ENCODE measurements at regions not wholly inside any gene's neighbourhood (a gene's known extent, or its start where the extent isn't known, plus 50 kb on each side); places are given as distances from the start of the nearest gene placed in this dataset.
A peak's percentile ranks its signal among the peaks of the same experiment; 100 is the strongest.

DNA sequence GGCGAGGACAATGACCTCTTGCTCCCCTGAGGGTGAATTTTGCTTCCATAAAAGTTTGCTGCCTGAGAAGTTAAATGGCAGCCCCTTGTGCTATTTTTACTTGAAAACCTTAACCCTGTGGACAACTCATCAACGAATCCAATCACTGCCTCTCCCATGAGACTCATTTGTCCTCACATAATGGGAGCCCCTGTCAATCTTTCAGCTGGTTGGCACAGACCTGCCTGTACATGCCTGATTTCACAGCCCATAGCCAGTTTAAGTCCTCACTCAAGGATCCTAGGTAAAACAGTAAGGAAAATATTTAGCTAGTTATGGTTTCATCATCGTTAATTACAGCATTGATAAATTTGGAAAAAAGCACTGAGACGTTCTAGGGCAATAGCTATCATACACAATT lies 207.4 kb downstream of the NHLRC3 start:
- no peak for DNase-seq

DNA sequence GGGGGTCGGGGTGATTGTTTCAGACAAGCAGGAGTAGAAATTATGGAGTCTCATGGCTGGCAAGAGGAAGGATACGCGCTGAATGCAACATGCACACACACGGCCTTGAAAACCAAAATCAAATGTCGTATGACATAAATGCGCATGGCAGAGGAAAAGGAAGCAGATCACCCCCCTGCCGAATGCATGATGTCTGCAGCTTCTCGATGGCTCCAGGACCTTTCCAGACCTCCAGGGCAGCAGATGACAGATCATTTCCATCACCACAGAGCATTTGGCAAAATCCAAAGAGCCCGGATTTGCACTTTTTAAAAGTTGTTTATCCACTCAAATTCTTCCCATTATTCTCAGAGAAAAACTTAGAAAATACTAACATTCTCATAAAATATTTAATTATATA lies 211.7 kb downstream of the NHLRC3 start:
- no peak for DNase-seq

DNA sequence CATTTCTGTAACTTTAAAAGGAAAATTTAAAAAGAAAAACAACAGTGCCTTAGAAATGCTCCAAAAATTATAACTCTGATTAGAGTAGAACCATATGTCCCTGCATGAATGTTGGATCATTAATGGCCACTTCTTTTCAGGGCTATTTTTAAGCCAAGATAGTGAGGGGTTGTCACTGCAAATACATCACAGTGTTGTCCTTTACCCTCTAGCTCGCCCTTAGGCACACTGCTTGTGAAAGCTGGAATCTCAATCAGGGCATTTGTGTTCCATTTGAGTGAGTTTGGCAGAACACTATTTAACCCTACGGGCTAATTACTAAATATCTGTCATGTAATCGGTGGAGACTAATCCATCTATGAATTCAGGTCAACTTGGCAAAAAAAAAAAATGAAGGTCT lies 212.2 kb downstream of the NHLRC3 start:
- DNase-seq = no peak

DNA sequence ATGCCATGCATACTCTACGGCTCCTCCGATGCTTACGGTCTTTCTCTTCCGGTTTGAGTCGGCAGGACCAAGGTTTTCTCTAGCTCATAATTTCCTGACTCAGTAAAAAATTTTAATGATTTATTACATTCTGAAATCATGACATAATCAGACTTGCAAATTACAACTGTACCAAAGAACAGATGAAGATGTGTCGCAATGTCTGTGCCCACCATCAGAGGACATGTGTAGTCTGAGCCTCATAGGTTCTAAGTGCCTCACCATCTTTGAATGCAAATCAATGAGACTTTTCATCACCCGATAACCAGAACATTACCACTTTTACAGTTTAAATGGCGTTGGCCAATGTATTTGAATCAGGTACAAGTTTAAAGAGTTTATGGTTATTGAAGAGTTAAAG lies 213.1 kb downstream of the NHLRC3 start:
- no peak for DNase-seq

DNA sequence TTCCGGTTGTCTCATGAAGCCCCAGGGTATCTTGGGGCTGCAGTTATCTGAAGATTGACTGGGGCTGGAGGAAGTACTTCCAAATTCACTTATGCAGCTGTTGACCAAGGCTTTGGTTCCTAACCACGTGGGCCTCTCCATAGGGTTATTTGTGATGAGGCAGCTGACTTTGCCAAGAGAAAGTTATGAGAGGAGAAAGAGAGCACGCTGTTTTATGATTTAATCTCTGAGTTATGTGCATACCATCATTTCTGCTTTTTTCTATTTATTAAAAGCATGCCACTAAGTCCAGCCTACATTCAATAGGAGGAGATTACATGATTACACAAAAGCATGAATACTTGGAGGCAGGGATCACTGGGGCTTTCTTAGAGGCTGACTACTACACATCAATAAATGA lies 215.5 kb downstream of the NHLRC3 start:
- DNase-seq = no peak

DNA sequence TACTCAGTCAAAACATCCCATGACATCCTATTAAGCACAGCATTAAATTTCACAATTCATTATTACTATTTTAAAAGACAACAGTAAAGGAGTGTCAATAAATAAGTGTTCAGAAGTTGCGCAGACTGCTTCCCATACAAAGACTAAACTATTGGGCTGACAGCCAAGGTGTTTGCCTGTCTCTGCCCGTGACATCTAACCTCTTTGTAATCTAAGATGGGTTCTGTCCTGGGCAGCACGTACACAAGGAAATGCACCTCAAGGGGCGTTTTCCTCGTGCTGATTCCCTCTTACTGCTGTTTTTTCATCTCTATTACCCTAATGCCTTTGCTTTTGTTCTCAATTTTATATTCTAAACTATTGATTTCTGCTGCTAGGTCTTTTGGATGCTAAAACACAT lies 216.3 kb downstream of the NHLRC3 start:
- no peak for DNase-seq

DNA sequence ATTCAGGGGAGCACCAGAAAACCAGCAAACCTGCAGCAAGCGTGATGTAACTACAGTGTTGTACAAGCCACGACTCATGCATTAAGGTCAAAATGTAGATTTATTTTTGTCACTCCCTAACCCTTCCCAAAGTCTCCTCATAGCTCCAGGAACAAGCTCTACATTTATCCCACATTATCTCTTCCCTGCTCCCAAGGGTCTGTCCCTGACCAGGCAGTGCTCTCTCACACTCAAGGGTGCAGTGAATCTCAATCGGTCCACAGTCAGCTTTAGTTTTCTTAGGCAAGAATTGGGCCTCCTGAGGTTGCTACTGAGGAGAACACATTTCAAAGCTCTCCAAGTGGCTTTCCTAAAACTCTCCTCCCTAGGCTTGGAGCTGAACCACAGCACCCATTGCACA lies 219.4 kb downstream of the NHLRC3 start:
- no peak for DNase-seq

DNA sequence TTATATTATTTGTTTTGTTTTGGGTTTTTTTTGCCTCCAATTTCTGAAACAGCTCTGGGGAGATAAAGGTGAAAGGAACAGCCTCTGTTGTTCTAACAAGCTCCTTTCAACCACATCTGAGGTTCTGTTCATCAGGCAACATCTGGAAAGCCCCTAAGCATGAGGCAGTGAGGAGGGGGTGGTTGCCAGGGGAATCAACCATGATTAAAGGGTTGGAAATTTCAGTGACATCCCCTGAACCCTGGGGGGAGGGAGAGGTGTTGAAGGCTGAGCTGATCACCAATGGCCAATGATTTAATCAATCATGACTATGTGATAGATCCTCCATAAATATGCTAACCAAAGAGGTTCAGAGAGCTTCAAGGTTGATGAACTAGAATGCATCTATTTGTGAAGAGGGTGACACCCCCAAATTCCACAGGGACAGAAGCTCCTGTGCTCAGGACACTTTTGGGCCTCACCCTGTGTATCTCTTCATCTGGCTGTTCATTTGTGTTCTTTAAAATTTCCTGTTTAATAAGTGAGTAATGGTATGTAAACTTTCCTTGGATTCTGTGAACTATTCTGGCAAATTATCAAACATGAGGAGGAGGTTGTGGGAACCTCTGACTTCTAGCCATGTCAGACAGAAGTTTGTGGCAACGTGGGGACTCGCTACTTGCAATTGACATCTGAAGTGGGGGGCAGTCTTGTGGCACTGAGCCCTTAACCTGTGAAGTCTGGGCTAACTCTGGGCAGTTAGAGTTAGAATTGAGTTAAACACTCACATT lies 221.3 kb downstream of the NHLRC3 start:
- no peak for DNase-seq

DNA sequence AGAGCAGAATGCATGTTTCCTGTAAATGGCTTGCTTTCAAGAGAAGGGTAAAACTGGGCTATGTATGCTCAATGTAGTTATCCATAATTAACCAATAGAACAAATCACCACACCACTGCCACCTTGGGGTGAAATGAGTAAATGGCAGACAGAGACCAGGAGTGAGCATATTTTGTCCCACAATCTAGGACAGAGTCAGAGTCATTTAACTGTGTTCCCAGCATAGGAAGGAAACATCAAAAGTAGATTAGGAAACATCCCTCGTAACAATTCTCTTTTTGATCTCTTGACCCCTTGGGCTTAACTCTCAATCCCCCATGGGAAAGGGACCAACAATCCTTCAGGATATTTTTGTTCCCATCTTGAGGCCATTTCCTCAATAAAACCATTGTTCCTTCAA lies 224.8 kb downstream of the NHLRC3 start:
- peak; percentile 1 for DNase-seq

DNA sequence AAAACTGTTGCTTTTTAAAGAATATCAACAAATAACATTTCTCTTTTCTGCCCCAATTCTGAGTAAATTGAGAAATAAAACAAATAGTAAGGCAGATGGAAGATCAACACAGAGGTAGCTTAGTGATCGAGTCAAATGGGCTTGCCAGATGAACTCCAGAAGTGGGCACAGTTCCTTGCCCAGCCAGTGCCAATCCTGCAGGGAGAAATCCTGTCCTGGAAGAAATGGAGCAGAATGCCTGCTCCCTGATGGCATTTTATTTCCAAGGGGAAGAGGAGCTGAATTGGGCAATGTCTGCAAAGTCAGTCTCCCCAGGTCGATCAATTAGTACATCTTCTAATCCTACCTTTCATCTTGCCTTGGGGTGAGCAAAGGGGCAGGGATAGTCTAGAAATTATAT lies 225.3 kb downstream of the NHLRC3 start:
- no peak for DNase-seq

DNA sequence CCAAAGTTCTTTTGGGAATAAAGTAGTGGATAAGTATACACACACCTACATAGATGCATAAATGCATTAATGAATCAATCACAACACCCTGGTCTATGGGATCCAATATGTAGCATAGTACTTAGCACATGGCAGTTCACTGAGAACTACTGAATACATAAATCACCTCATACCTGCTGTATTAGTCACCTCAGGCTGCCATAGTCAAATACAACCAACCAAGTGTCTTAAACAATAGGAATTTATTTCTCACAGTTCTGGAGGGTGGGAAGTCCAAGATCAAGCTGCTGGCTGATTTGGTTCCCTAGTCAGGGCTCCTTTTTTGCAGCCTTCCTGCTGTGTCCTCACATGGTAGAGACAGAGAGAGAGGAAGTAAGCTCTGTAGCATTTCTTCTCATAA lies 228.2 kb downstream of the NHLRC3 start:
- DNase-seq = no peak

DNA sequence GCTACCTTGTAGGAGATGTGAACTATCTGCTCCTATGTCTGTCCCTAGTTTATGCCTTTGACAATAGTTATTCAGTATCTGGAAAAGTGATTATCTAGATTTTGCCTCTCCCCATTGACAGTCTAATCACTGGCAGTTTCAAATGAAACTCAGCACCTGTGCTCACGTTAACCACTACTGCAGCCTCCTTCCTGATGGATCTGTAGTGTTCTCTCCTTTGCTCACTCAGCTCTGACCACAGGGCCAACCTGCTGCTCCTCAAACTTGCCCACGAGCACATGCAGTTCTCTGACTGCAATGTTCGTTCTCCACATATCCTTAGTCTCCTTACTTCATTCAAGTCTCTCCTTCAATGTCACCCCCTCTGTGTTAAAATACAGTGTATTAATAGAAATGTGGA lies 230.1 kb downstream of the NHLRC3 start:
- no peak for DNase-seq

DNA sequence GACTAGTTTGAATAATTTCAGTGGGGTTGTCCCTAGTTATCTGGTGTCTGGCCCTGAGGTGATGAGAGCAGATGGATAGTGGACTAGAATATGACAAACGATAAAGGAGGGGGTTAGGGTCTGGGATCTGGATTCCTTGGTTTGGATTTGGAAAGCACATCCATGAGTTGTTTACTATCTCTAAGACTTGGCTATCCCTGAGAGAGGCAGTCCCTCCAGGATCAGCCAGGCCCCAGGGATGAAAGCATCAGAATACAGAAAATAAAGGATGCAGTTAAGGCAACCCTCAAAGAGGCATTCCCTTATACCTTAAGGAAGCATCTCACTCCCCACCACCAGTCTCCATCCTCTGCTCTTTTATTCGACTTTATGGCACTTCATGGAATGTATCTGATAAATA lies 230.7 kb downstream of the NHLRC3 start:
- no peak for DNase-seq

DNA sequence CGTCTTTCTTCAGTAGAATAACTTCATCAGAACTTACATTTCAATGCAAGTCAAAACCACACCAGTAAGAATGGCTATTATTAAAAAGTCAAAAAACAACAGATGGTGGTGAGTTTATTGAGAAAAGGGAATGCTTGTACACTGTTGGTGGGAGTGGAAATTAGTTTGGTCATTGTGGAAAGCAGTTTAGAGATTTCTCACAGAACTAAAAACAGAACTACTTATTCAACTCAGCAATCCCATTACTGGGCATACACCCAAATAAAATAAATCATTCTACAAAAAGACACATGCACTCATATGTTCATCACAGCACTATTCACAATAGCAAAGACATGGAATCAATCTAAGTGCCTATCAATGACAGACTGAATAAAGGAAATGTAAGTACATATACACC lies 231.2 kb downstream of the NHLRC3 start:
- no peak for DNase-seq

DNA sequence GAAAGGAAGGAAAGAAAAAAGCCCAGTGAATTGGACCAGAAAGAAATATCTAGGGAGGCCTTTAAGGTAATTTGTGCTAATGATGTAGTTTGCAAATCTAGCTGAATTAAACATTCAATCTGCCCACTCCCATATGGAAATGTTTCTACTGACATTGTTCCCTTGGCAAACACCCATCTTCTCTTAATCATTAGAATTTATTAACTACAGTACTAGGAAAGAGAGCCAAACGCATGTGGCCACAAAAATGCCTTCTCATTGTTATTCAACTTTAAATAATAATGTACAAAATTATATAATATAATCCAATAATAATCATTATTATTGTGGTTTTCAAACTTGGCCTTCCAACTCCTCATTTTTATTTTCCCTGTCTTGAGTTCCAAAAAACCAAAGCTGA lies 234.7 kb downstream of the NHLRC3 start:
- no peak for DNase-seq

DNA sequence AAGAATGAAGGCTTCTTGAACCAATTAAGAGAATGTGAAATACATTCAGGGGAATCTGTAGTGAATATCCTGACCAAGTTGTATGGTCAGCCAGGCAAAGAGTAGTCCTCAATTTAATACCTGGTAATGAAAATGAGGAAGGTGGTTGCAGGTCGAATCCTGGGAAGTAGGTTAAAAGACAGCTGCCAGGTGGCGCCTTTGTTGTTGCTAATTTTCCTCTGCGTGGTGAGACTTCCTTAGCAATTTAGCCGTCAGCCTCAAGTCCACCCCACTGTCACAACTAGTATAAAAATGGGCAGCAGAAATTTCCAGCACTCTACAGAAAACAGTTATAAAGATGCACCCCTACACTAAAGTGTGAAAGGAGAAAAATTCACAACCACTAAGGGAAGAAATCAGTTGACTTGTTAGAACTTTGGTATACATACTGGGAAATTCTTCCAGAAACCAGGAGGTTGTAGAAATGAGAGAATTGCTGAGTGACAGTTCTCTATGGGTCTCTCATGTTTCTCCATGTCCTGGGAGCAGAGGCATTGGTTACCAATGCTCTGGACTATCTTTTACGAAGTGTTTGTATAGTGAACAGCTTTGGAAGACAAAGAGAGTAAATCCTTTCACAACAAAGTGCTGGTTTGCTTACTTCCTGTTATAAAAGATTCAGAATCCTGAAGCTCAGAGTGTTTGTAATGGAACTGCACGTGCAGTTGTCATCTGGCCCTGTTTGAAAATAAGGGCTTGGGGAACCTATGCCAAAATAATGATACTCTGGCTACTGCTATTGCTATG lies 235.9 kb downstream of the NHLRC3 start:
- DNase-seq = no peak

DNA sequence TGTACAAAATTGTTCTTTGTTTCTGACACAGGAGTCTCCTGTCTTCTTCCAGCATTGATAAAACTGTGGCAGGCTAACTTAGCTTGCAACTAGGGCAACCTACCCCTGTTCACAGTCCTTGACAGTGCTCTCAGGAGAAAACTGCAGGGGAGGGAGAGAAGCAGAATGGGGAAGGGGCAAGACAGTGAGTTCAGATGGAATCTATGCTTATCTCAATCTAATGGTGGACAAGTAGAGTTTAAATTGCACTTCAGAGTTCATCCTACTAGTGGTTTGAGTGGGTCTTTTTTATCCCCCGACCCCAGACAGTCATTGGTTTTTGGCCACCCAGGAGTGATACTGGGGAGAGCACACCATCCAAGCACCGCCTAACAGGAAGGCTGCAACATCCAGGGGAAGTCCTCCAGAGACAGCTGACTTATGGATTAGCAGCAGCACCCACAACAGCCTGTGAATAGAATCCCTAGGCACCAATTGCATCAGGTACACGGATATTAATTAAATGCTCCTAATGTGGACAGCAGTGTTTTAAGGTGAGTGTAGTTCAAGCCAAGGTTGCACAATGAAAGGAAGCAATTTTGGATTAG lies 236.6 kb downstream of the NHLRC3 start:
- no peak for DNase-seq

DNA sequence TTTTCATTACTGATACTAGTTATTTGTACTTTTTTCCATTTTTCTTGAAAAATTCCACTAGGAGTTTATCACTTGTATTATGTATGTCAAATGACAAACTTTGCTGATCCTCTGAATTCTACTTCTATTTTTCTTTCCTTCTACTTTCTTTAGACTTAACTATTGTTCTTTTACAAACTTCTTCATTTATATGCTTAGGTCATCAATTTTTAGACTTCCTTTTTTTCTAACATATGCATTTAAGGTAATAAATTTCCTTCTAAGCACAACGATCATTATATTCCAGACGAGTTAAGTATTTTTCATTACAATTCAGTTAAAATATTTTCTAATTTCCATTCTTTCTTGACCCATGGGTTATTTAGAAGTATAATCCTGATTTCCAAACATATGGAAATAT lies 240.8 kb downstream of the NHLRC3 start:
- no peak for DNase-seq

DNA sequence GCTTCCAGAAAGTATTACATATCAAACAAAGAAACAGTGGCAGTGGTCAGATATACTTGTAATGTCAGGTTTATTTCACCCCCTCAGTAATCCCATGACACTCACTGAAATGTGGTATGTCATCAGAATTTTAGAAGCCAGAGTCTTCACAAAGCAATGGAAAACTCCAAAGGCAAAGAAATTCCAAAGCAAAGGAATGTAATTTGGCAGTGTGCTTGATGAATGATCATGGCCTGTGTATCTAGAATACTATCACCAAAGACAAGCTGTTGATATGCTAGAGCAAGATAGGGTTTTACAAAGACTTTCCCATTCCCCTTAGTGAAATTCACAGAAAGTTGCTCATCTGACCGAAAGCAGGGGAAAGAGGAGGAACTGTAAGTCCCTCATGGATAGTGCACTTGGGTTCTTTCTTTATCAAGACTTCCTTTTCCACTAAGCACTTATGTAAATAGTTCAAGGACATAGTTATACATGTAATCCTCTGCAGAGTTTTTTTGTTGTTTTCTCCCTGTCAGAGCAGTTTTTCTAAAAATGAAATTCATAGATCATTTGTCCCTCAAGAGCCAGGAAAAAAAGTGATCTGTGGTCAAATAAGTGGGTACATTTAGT lies 243.4 kb downstream of the NHLRC3 start:
- DNase-seq = no peak

DNA sequence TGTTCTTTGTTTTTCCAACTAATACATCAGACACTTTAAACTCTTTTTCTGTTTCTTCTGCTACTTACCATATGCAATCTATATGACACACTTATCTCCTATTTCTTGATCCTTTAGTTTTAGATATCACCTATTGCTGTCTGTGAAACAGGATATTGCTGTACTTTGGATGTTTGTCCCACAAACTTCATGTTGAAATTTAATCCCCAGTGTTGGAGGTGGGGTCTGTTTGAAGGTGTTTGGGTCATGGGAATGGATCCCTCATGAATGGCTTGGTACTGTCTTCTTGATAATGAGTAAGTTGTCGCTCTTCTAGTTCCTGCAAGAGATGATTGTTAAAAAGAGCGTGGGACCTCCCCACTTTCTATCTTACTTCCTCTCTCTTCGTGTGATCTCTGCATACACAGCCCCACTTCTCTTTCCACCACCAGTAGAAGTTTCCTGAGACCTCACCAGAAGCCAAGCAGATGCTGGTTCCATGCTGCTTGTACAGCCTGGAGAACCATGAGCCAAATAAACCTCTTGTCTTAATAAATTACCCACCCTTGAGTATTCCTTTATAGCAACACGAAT lies 244.2 kb downstream of the NHLRC3 start:
- DNase-seq = no peak

DNA sequence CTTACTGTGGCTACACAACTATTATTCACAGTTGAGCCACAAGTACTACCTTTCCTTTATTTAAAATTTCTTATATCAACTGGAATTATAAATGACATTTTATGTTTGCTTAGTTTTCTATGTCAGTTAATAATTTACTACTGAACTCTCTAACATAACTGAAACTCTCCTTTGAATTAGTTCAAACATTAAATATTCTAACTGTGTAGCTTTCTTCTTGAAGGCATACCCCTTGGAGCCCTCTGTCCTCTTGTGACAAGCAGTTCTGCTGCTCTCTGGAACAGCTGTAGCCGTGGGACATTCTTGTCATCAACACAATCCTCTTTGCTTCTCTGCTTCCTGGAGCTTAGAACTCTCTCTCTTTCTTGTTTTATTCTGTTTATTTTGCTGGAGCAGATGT lies 244.8 kb downstream of the NHLRC3 start:
- DNase-seq = no peak

DNA sequence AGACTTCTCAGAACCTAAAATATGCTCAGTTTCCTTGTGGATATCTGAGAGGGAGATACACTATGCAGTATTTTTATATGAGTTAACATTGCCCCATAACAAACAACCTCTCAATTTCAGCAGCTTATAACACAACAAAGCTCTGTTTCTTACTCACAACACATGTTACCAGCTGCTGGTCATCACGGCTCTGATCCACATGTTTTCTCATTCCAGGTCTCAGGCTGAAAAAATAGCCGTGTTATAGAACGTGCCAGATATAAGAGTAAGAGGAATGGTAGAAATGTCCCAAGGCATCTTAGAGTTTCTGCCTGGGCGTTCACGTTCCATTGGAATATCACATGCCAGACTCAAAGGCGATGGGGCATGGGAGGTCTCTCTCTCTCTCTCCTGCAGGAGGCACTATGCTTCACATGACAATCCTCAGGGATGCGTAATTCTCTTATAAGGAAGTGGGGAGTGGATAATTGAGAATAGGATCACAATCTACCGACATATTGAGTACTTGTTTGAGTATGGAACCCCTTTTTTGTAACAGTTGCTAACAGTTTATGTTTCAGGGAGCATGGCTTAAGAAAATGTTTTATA lies 246.6 kb downstream of the NHLRC3 start:
- DNase-seq = no peak

Measured in NK-92 treated with Interleukin-12 subunit alpha and Interleukin-12 subunit beta, amount 100 ng/mL, for 24 hours (cell line).